ENCODE measurements at regions not wholly inside any gene's neighbourhood (a gene's known extent, or its start where the extent isn't known, plus 50 kb on each side); places are given as distances from the start of the nearest gene placed in this dataset.
"Not testable (repeated sequence)": the region's sequence is repeated elsewhere in the genome, so short reads cannot be mapped to it uniquely, and the experiment has no call there.

GRCh38 chr10:3659203-3659917, 125.6 kb downstream of the KLF6 start:
- H3K36me3 ChIP-seq (ENCODE audit: insufficient read depth, low read length): no peaks in the 10 kb centered on the region
- peaks cover 8% of the 10 kb centered on the region for H3K4me1 ChIP-seq (ENCODE audit: insufficient read depth, low read length)
- peaks cover 5% of the 10 kb centered on the region; the same call in 1 of the 2 replicates for H3K9me3 ChIP-seq (ENCODE audit: control insufficient read depth, insufficient read depth, low read length)
- no peak overlapping the region for H3K9ac ChIP-seq (ENCODE audit: low read depth, low read length)

- peaks cover 5% of the 10 kb centered on the region; the same call in 1 of the 2 replicates for H3K9me3 ChIP-seq (ENCODE audit: control insufficient read depth, insufficient read depth, low read length)
- H3K9ac ChIP-seq (ENCODE audit: low read depth, low read length): no peak overlapping the region
- H3K36me3 ChIP-seq (ENCODE audit: insufficient read depth, low read length): no peaks in the 10 kb centered on the region
- H3K4me1 ChIP-seq (ENCODE audit: insufficient read depth, low read length): peaks cover 8% of the 10 kb centered on the region
These were observed 126.2 kb downstream of the KLF6 start for GRCh38 chr10:3658766-3659165.

GRCh38 chr10:3656214-3656613, 128.8 kb downstream of the KLF6 start:
- H3K9me3 ChIP-seq (ENCODE audit: control insufficient read depth, insufficient read depth, low read length): peaks cover 4% of the 10 kb centered on the region; the same call in 1 of the 2 replicates
- no peak overlapping the region for H3K9ac ChIP-seq (ENCODE audit: low read depth, low read length)
- peaks cover 8% of the 10 kb centered on the region for H3K4me1 ChIP-seq (ENCODE audit: insufficient read depth, low read length)
- H3K36me3 ChIP-seq (ENCODE audit: insufficient read depth, low read length): no peaks in the 10 kb centered on the region

GRCh38 chr10:3655528-3655927, 129.5 kb downstream of the KLF6 start:
- Histone ChIP-seq H3K36me3 (ENCODE audit: insufficient read depth, low read length) (no peaks in the 10 kb centered on the region), H3K9me3 (ENCODE audit: control insufficient read depth, insufficient read depth, low read length) (no peaks in the 10 kb centered on the region), H3K4me1 (ENCODE audit: insufficient read depth, low read length) (peaks cover 8% of the 10 kb centered on the region), H3K9ac (ENCODE audit: low read depth, low read length) (no peak overlapping the region)

- H3K9ac ChIP-seq (ENCODE audit: low read depth, low read length): no peak overlapping the region
- no peaks in the 10 kb centered on the region for H3K9me3 ChIP-seq (ENCODE audit: control insufficient read depth, insufficient read depth, low read length)
- peaks cover 8% of the 10 kb centered on the region for H3K4me1 ChIP-seq (ENCODE audit: insufficient read depth, low read length)
- H3K36me3 ChIP-seq (ENCODE audit: insufficient read depth, low read length): no peaks in the 10 kb centered on the region
These were observed 130.0 kb downstream of the KLF6 start for GRCh38 chr10:3654980-3655379.

- peaks cover 8% of the 10 kb centered on the region for H3K4me1 ChIP-seq (ENCODE audit: insufficient read depth, low read length)
- no peaks in the 10 kb centered on the region for H3K36me3 ChIP-seq (ENCODE audit: insufficient read depth, low read length)
- H3K9ac ChIP-seq (ENCODE audit: low read depth, low read length): no peak overlapping the region
- H3K9me3 ChIP-seq (ENCODE audit: control insufficient read depth, insufficient read depth, low read length): no peaks in the 10 kb centered on the region
These were observed 130.5 kb downstream of the KLF6 start for GRCh38 chr10:3654496-3654895.

GRCh38 chr10:3653303-3653702, 131.7 kb downstream of the KLF6 start:
- not testable (repeated sequence) for H3K4me1 ChIP-seq (ENCODE audit: insufficient read depth, low read length); H3K9me3 ChIP-seq (ENCODE audit: control insufficient read depth, insufficient read depth, low read length); H3K9ac ChIP-seq (ENCODE audit: low read depth, low read length); H3K36me3 ChIP-seq (ENCODE audit: insufficient read depth, low read length)

GRCh38 chr10:3652886-3653285, 132.1 kb downstream of the KLF6 start:
- Histone ChIP-seq H3K36me3 (ENCODE audit: insufficient read depth, low read length) (no peaks in the 10 kb centered on the region), H3K4me1 (ENCODE audit: insufficient read depth, low read length) (no peaks in the 10 kb centered on the region), H3K9ac (ENCODE audit: low read depth, low read length) (no peak overlapping the region), H3K9me3 (ENCODE audit: control insufficient read depth, insufficient read depth, low read length) (no peaks in the 10 kb centered on the region)

- no peak overlapping the region for H3K9ac ChIP-seq (ENCODE audit: low read depth, low read length)
- H3K4me1 ChIP-seq (ENCODE audit: insufficient read depth, low read length): no peaks in the 10 kb centered on the region
- no peaks in the 10 kb centered on the region for H3K9me3 ChIP-seq (ENCODE audit: control insufficient read depth, insufficient read depth, low read length)
- no peaks in the 10 kb centered on the region for H3K36me3 ChIP-seq (ENCODE audit: insufficient read depth, low read length)
These were observed 132.9 kb downstream of the KLF6 start for GRCh38 chr10:3651969-3652653.

GRCh38 chr10:3648576-3648975, 136.4 kb downstream of the KLF6 start:
- Histone ChIP-seq H3K36me3 (ENCODE audit: insufficient read depth, low read length) (no peaks in the 10 kb centered on the region), H3K4me1 (ENCODE audit: insufficient read depth, low read length) (no peaks in the 10 kb centered on the region), H3K9me3 (ENCODE audit: control insufficient read depth, insufficient read depth, low read length) (no peaks in the 10 kb centered on the region), H3K9ac (ENCODE audit: low read depth, low read length) (no peak overlapping the region)

- no peak overlapping the region for H3K9ac ChIP-seq (ENCODE audit: low read depth, low read length)
- no peaks in the 10 kb centered on the region for H3K4me1 ChIP-seq (ENCODE audit: insufficient read depth, low read length)
- H3K36me3 ChIP-seq (ENCODE audit: insufficient read depth, low read length): no peaks in the 10 kb centered on the region
- H3K9me3 ChIP-seq (ENCODE audit: control insufficient read depth, insufficient read depth, low read length): no peaks in the 10 kb centered on the region
These were observed 136.8 kb downstream of the KLF6 start for GRCh38 chr10:3648170-3648569.

- Histone ChIP-seq H3K36me3 (ENCODE audit: insufficient read depth, low read length) (no peaks in the 10 kb centered on the region), H3K4me1 (ENCODE audit: insufficient read depth, low read length) (no peaks in the 10 kb centered on the region), H3K9ac (ENCODE audit: low read depth, low read length) (no peak overlapping the region), H3K9me3 (ENCODE audit: control insufficient read depth, insufficient read depth, low read length) (no peaks in the 10 kb centered on the region)
These were observed 137.9 kb downstream of the KLF6 start for GRCh38 chr10:3647074-3647473.

GRCh38 chr10:3645406-3645805, 139.6 kb downstream of the KLF6 start:
- no peak overlapping the region for H3K9ac ChIP-seq (ENCODE audit: low read depth, low read length)
- no peaks in the 10 kb centered on the region for H3K9me3 ChIP-seq (ENCODE audit: control insufficient read depth, insufficient read depth, low read length)
- H3K36me3 ChIP-seq (ENCODE audit: insufficient read depth, low read length): no peaks in the 10 kb centered on the region
- no peaks in the 10 kb centered on the region for H3K4me1 ChIP-seq (ENCODE audit: insufficient read depth, low read length)

- no peak overlapping the region for H3K9ac ChIP-seq (ENCODE audit: low read depth, low read length)
- no peaks in the 10 kb centered on the region for H3K36me3 ChIP-seq (ENCODE audit: insufficient read depth, low read length)
- H3K9me3 ChIP-seq (ENCODE audit: control insufficient read depth, insufficient read depth, low read length): no peaks in the 10 kb centered on the region
- H3K4me1 ChIP-seq (ENCODE audit: insufficient read depth, low read length): no peaks in the 10 kb centered on the region
These were observed 144.2 kb downstream of the KLF6 start for GRCh38 chr10:3640816-3641215.

- Histone ChIP-seq H3K9ac (ENCODE audit: low read depth, low read length) (no peak overlapping the region), H3K36me3 (ENCODE audit: insufficient read depth, low read length) (no peaks in the 10 kb centered on the region), H3K9me3 (ENCODE audit: control insufficient read depth, insufficient read depth, low read length) (no peaks in the 10 kb centered on the region), H3K4me1 (ENCODE audit: insufficient read depth, low read length) (no peaks in the 10 kb centered on the region)
These were observed 145.5 kb downstream of the KLF6 start for GRCh38 chr10:3639546-3639945.
